K562 (cell line): ENCODE measurements at regions not wholly inside any gene's neighbourhood (a gene's known extent, or its start where the extent isn't known, plus 50 kb on each side); places are given as distances from the start of the nearest gene placed in this dataset.

ENCODE experiments used
- ATAC-seq: fragments of 200-7000 bp; cut with Tn5 transposase; 3 replicates; pipeline ENCODE4 v1.9.1; 2020; ENCODE audit warnings: moderate library complexity
- BruUV-seq: library from RNA; stranded (reverse); fragments of 400-500 nt; replicated peaks from 2 replicates; lab custom pipeline; 2021; lab: Mats Ljungman, UMichigan
- CTCF ChIA-PET: fragments of 300-600 bp; formaldehyde crosslinking; extraction: SDS; loops from one replicate; lab custom pipeline; 2021; ENCODE audit warnings: low intra/inter-chr PET ratio; lab: Yijun Ruan, JAX
- POLR2A ChIA-PET: fragments of 300-600, 350-650 bp; sonication (Branson Sonifier 250); formaldehyde crosslinking; extraction: SDS; loops from one replicate; lab custom pipeline; 2021; ENCODE audit warnings: antibody characterized with exemption, inconsistent platforms; lab: Yijun Ruan, JAX
- DNase-seq, 4 experiments: peaks; one replicate each; pipeline versions ENCODE4 v3.0.0 to v3.0.0-alpha.2; 2011 to 2018; ENCODE audit warnings: low spot score in 3 of 4, mixed read lengths in 3 of 4; ENCODE audit errors: extremely low read depth in 1 of 4
- FAIRE-seq: peaks from 2 replicates; lab custom pipeline; 2011; peaks lifted over from hg19 to GRCh38; lab: Jason Lieb, UNC
- H2AFZ ChIP-seq: 2 replicates; pipeline ENCODE4 v1.6.0; 2011; ENCODE audit warnings: low read depth, low read length, control low read depth, inconsistent platforms
- H3K27ac ChIP-seq: fragments of 200-600 bp; 3 replicates; pipeline ENCODE4 v1.8.0; 2011; ENCODE audit warnings: low read depth, mild to moderate bottlenecking, control low read depth, inconsistent platforms, low read length, moderate library complexity, mixed read lengths; ENCODE audit errors: extremely low read depth
- H3K27me3 ChIP-seq, 2 experiments: fragments of 300-600 bp in 1 of 2; 2 replicates in 1 of 2; 3 replicates in 1 of 2; pipeline versions ENCODE4 v1.6.0 to v1.8.0; 2011; ENCODE audit warnings: inconsistent platforms in 2 of 2, low read length in 2 of 2, mild to moderate bottlenecking in 1 of 2, mixed read lengths in 1 of 2, moderate library complexity in 1 of 2; ENCODE audit not compliant: control insufficient read depth in 2 of 2, insufficient read depth in 2 of 2
- H3K36me3 ChIP-seq: fragments of 300-600 bp; 3 replicates; pipeline ENCODE4 v1.8.0; 2011; ENCODE audit warnings: mild to moderate bottlenecking, low read length, inconsistent platforms; ENCODE audit not compliant: control insufficient read depth, insufficient read depth
- H3K4me1 ChIP-seq, 2 experiments: fragments of 200-600 bp in 1 of 2; replicated peaks in 1 of 2; 2 replicates in 1 of 2; 3 replicates in 1 of 2; pipeline versions ENCODE4 v1.5.1 to v1.8.0; 2011; ENCODE audit warnings: inconsistent platforms in 2 of 2, low read length in 2 of 2, mild to moderate bottlenecking in 1 of 2, mixed read lengths in 1 of 2, moderate library complexity in 1 of 2; ENCODE audit not compliant: control insufficient read depth in 2 of 2, insufficient read depth in 2 of 2
- H3K4me2 ChIP-seq: 2 replicates; pipeline ENCODE4 v1.6.1; 2011; ENCODE audit warnings: low read length, control low read depth, inconsistent platforms, mixed read lengths; ENCODE audit not compliant: insufficient read depth
- H3K4me3 ChIP-seq: fragments of 200-600 bp; sonication (generic), shearing (Covaris generic); 2 replicates; pipeline ENCODE4 v1.5.1; 2016; ENCODE audit warnings: control low read depth, inconsistent platforms
- H3K79me2 ChIP-seq: fragments of 200-600 bp; 3 replicates; pipeline ENCODE4 v1.8.0; 2011; ENCODE audit warnings: low read length, inconsistent platforms; ENCODE audit not compliant: control insufficient read depth, insufficient read depth
- H3K9ac ChIP-seq, 2 experiments: 2 replicates each; pipeline versions ENCODE4 v1.6.0 to v1.6.1; 2011; ENCODE audit warnings: low read depth in 2 of 2, low read length in 2 of 2, control low read depth in 1 of 2, inconsistent platforms in 1 of 2, mild to moderate bottlenecking in 1 of 2, mixed read lengths in 1 of 2; ENCODE audit not compliant: insufficient read depth in 1 of 2
- H3K9me1 ChIP-seq: one replicate; pipeline ENCODE4 v1.6.0; 2011; ENCODE audit warnings: inconsistent platforms, mild to moderate bottlenecking, low read length, moderate library complexity; ENCODE audit not compliant: control insufficient read depth, insufficient read depth
- H3K9me3 ChIP-seq: replicated peaks from 2 replicates; pipeline ENCODE4 v1.5.1; 2011; ENCODE audit warnings: low read depth, low read length, inconsistent platforms; ENCODE audit not compliant: control insufficient read depth, insufficient read depth
- H4K20me1 ChIP-seq: replicated peaks from 2 replicates; pipeline ENCODE4 v1.6.1; 2011; ENCODE audit warnings: low read length, inconsistent platforms, mixed read lengths; ENCODE audit not compliant: control insufficient read depth, insufficient read depth
- DDX20 ChIP-seq: fragments of 450-650 bp; IDR thresholded peaks from 2 replicates; pipeline ENCODE4 v1.6.1; 2016; ENCODE audit warnings: missing genetic modification characterization, low read depth, mild to moderate bottlenecking, missing compliant biosample characterization, moderate library complexity
- ETV1 ChIP-seq: fragments of 450-650 bp; conservative IDR thresholded peaks from 2 replicates; pipeline ENCODE4 v1.6.1; 2016; ENCODE audit warnings: missing genetic modification characterization, control low read depth, low read depth, missing compliant biosample characterization
- MEF2D ChIP-seq: conservative IDR thresholded peaks from 2 replicates; pipeline ENCODE4 v1.6.1; 2016; ENCODE audit warnings: low read depth, missing genetic modification characterization, missing compliant biosample characterization
- NRF1 ChIP-seq, 2 experiments: fragments of 450-650 bp; IDR thresholded peaks in 1 of 2; conservative IDR thresholded peaks in 1 of 2; 2 replicates each; pipeline ENCODE4 v1.6.1; 2014; ENCODE audit warnings: mild to moderate bottlenecking in 2 of 2
- POLR2AphosphoS5 ChIP-seq: IDR thresholded peaks from 2 replicates; pipeline ENCODE4 v1.6.1; 2011; ENCODE audit warnings: mild to moderate bottlenecking, low read depth, low read length, moderate library complexity; ENCODE audit not compliant: control insufficient read depth, insufficient read depth
- RBM22 ChIP-seq: fragments of 200-400 bp; formaldehyde crosslinking; IDR thresholded peaks from 2 replicates; pipeline ENCODE4 v1.6.1; 2018; ENCODE audit warnings: low read length, low read depth; ENCODE audit not compliant: poor library complexity, severe bottlenecking
- WHSC1 ChIP-seq: IDR thresholded peaks from one replicate; pipeline ENCODE4 v1.6.1; 2012; ENCODE audit warnings: low read length, control low read depth, inconsistent platforms
- ZNF140 ChIP-seq: fragments of 250-450 bp; sonication (Bioruptor Pico); IDR thresholded peaks from 2 replicates; pipeline ENCODE4 v1.8.0; 2021; ENCODE audit warnings: moderate library complexity, mild to moderate bottlenecking, inconsistent platforms
- WGBS: fragments of 100-300 bp; shearing (Covaris generic); methylation state at CpG from one replicate; pipeline ENCODE4 v1.1.6; 2016; ENCODE audit warnings: low coverage, mixed read lengths; ENCODE audit not compliant: insufficient coverage; ENCODE audit errors: missing lambda C conversion rate; 5-methylcytosine and 5-hydroxymethylcytosine counted together
- in situ Hi-C: fragments of 300-500 bp; cut with MboI; formaldehyde crosslinking; loops from 4 replicates; pipeline ENCODE4 v1.15.0; 2018; ENCODE audit warnings: inconsistent platforms, mixed read lengths
- intact Hi-C: fragments of 100-400 bp; cut with micrococcal nuclease; formaldehyde crosslinking; loops from 2 replicates; pipeline ENCODE4 v1.14.2; 2022
- TF ChIP-seq, protein P1 (sequence below): sonication (generic); formaldehyde crosslinking; IDR thresholded peaks from 2 replicates; pipeline ENCODE4 v1.8.1; 2023; ENCODE audit warnings: mild to moderate bottlenecking, missing genetic modification reagents
- TF ChIP-seq, protein P2 (sequence below): fragments of 450-650 bp; IDR thresholded peaks from 2 replicates; pipeline ENCODE4 v1.6.1; 2017; ENCODE audit warnings: antibody characterized with exemption

DNA sequence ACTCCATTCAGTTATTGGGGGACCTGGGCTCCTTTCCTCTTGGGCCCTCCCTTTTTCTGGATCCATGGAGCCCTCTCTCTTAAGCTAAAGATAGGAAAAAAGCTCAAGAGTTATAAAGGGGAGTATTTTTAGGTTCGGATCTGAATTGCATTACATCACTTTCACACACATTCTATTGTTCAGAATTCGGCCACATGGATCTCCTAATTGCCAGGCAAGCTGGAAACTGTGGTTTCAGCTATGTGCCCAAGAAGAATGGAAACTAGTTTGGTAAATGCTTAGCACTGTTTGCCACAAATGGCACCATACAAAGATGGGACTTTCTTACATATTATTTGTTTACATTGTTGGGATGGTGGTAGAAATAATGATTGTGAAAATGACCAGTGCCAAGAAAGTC lies 145.6 kb downstream of the LRIG3 start (continued):
- TF ChIP-seq POLR2AphosphoS5, result no peak
- no peak for TF ChIP-seq NRF1 (conservative IDR thresholded peaks at IDR 0.05 in 1 of 2, IDR thresholded peaks at IDR 0.05 in 1 of 2)
- TF ChIP-seq, protein P1, sequence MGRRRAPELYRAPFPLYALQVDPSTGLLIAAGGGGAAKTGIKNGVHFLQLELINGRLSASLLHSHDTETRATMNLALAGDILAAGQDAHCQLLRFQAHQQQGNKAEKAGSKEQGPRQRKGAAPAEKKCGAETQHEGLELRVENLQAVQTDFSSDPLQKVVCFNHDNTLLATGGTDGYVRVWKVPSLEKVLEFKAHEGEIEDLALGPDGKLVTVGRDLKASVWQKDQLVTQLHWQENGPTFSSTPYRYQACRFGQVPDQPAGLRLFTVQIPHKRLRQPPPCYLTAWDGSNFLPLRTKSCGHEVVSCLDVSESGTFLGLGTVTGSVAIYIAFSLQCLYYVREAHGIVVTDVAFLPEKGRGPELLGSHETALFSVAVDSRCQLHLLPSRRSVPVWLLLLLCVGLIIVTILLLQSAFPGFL (CRISPR knock-in tag), result no peak
- TF ChIP-seq ZNF140, result no peak
- no peak for TF ChIP-seq DDX20

DNA sequence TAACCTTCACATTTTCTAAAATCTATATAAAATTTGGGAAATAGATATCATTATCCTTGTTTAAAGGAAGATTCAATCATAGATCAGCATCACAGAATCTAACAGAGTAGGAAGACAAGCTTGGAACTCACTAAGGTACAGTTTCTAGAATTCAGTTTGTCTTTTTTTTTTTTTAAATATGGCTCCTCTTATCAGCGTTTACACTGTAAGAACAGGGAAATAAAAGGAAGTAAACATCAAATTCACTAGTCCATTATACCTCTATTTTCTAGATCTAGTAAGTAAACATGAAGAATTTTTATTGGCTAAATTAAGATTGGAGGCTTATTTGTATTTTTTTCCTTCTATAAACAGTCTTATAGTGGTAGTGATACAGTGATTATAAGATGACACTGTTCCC lies 144.9 kb downstream of the LRIG3 start:
- ChIA-PET POLR2A (no interaction called here), CTCF (no interaction called here)
- no peak overlapping the region for H3K4me3 ChIP-seq
- WGBS, result no CpG with 5 or more reads among the region's 1 CpG
- H3K9ac ChIP-seq, result no peak overlapping the region
- no peak for FAIRE-seq
- in situ Hi-C loops (no loop called here), intact Hi-C loops (no loop called here)
- H3K36me3 ChIP-seq, result no peaks in the 10 kb centered on the region
- no peak for ATAC-seq
- H4K20me1 ChIP-seq, result no peaks in the 10 kb centered on the region
- no peak overlapping the region for H3K27ac ChIP-seq
- H3K79me2 ChIP-seq, result no peaks in the 10 kb centered on the region
- BruUV-seq, result no TSS peak
- H3K27me3 ChIP-seq, result no peaks in the 10 kb centered on the region
- no peaks in the 10 kb centered on the region for H3K4me1 ChIP-seq
- H3K9me3 ChIP-seq, result no peaks in the 10 kb centered on the region
- TF ChIP-seq ETV1 (tag) (no peak), WHSC1 (no peak), MEF2D (no peak), RBM22 (no peak)
- TF ChIP-seq, protein P2, sequence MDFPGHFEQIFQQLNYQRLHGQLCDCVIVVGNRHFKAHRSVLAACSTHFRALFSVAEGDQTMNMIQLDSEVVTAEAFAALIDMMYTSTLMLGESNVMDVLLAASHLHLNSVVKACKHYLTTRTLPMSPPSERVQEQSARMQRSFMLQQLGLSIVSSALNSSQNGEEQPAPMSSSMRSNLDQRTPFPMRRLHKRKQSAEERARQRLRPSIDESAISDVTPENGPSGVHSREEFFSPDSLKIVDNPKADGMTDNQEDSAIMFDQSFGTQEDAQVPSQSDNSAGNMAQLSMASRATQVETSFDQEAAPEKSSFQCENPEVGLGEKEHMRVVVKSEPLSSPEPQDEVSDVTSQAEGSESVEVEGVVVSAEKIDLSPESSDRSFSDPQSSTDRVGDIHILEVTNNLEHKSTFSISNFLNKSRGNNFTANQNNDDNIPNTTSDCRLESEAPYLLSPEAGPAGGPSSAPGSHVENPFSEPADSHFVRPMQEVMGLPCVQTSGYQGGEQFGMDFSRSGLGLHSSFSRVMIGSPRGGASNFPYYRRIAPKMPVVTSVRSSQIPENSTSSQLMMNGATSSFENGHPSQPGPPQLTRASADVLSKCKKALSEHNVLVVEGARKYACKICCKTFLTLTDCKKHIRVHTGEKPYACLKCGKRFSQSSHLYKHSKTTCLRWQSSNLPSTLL, result no peak
- TF ChIP-seq, all 486 proteins: peak for 0
- no peak overlapping the region for H2AFZ ChIP-seq
- no peaks in the 10 kb centered on the region for H3K9me1 ChIP-seq
- no peak overlapping the region for H3K4me2 ChIP-seq
- DNase-seq, result no peak
